ENCODE measurements at regions not wholly inside any gene's neighbourhood (a gene's known extent, or its start where the extent isn't known, plus 50 kb on each side); places are given as distances from the start of the nearest gene placed in this dataset.

DNA sequence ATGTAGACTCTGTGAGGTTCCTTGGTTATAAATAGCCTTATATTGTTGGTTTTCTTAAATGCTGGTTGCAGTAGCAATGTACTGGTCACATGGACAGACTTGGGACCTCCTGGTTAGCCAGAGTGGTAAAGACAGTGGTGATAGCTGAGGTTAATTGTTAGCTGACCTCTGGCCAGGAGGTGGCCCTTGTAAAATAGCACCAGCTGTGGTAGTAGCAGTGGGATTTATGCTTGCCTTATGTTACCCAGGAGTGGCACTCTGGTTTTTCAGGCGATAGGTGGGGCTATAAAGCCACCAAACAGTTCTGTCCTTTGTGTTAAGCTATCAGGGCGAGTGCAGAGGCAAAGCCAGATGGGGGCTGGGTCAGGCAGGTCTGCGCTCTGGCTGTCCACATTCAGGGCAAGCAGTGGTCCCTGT is 94.8 kb upstream of the SRD5A2 start:
- Mint-ChIP-seq H3K36me3 (peaks cover 16% of the 10 kb centered on the region), H3K27ac (no peak overlapping the region), H3K4me3 (no peak overlapping the region), H3K4me1 (no peaks in the 10 kb centered on the region), H3K9me3 (peaks cover 8% of the 10 kb centered on the region in 2 donors), H3K27me3 (ENCODE audit: low read depth in 2 of 2) (peaks cover 0 to 6% of the 10 kb centered on the region in 2 donors)
- ATAC-seq (no peak), DNase-seq (peak in 1 of 2 donors; percentile 5)
- WGBS (ENCODE audit: insufficient coverage): 64% methylated on average over 3 of the region's 3 CpGs
- Histone ChIP-seq H3K4me3 (ENCODE audit: low read length) (no peak overlapping the region), H3K9me3 (ENCODE audit: control insufficient read depth, insufficient read depth, low read length) (peaks cover 14% of the 10 kb centered on the region), H3K36me3 (ENCODE audit: control insufficient read depth, insufficient read depth, low read length) (no peaks in the 10 kb centered on the region), H3K27ac (ENCODE audit: low read length) (no peak overlapping the region), H3K27me3 (ENCODE audit: control insufficient read depth, insufficient read depth, low read length) (no peaks in the 10 kb centered on the region), H3K4me1 (ENCODE audit: control insufficient read depth, insufficient read depth, low read length) (no peaks in the 10 kb centered on the region)
- intact Hi-C loops (cut with micrococcal nuclease): no loop called here
- TF ChIP-seq, protein P1, sequence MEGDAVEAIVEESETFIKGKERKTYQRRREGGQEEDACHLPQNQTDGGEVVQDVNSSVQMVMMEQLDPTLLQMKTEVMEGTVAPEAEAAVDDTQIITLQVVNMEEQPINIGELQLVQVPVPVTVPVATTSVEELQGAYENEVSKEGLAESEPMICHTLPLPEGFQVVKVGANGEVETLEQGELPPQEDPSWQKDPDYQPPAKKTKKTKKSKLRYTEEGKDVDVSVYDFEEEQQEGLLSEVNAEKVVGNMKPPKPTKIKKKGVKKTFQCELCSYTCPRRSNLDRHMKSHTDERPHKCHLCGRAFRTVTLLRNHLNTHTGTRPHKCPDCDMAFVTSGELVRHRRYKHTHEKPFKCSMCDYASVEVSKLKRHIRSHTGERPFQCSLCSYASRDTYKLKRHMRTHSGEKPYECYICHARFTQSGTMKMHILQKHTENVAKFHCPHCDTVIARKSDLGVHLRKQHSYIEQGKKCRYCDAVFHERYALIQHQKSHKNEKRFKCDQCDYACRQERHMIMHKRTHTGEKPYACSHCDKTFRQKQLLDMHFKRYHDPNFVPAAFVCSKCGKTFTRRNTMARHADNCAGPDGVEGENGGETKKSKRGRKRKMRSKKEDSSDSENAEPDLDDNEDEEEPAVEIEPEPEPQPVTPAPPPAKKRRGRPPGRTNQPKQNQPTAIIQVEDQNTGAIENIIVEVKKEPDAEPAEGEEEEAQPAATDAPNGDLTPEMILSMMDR (IDR thresholded peaks at IDR 0.05): no peak

DNA sequence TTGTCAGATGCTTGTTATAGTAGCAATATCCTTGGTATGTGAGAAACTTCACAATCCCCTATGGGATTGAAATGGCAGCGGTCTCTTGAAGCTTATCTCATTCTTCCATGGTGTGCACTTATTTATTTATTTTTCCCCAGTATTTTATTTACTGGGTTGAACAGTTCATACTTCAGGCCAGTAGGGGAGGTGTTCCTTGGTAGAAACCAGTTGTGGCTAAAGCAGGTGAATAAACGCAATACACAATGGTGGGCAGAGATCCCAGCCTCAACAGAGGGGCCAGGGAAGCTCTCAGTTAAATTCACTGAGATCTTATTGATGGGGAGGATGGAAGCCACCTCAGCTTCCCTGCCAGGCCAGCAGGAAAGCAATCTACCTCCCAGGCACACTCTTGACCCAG is 93.7 kb upstream of the SRD5A2 start:
- Histone ChIP-seq H3K36me3 (ENCODE audit: control insufficient read depth, insufficient read depth, low read length) (no peaks in the 10 kb centered on the region), H3K27me3 (ENCODE audit: control insufficient read depth, insufficient read depth, low read length) (no peaks in the 10 kb centered on the region), H3K4me3 (ENCODE audit: low read length) (no peak overlapping the region), H3K9me3 (ENCODE audit: control insufficient read depth, insufficient read depth, low read length) (peaks cover 14% of the 10 kb centered on the region), H3K4me1 (ENCODE audit: control insufficient read depth, insufficient read depth, low read length) (no peaks in the 10 kb centered on the region), H3K27ac (ENCODE audit: low read length) (no peak overlapping the region)
- WGBS (ENCODE audit: insufficient coverage): 89% methylated on average over 1 of the region's 2 CpGs
- peaks cover 0 to 6% of the 10 kb centered on the region in 2 donors for H3K27me3 Mint-ChIP-seq (ENCODE audit: low read depth in 2 of 2)
- H3K27ac Mint-ChIP-seq: no peak overlapping the region
- ATAC-seq (no peak), DNase-seq (no peak)
- H3K9me3 Mint-ChIP-seq: peaks cover 8% of the 10 kb centered on the region in 2 donors
- peaks cover 16% of the 10 kb centered on the region for H3K36me3 Mint-ChIP-seq
- TF ChIP-seq, protein P1 (IDR thresholded peaks at IDR 0.05): no peak
- no peaks in the 10 kb centered on the region for H3K4me1 Mint-ChIP-seq
- no peak overlapping the region for H3K4me3 Mint-ChIP-seq
- intact Hi-C loops (cut with micrococcal nuclease): no loop called here

DNA sequence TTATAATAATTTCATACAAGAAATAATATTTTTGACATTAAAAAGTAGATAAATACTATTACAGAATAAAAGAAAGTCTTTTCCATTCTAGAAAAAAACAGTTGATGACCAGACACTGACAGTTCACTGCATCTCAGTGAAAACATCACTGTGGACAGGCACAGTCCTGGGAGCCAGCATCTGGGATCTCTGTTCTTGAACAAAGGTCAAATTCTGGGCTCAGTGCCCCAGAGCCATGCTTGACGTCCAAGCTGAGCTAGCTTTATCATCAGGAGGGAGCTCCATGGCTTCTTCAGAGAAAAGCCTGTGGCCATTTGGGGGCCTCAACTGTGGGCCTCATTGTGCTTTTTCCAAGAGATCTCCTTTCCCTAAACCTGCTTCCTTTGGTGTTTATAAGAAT is 86.1 kb upstream of the SRD5A2 start:
- H3K4me3 Mint-ChIP-seq: no peak overlapping the region
- H3K36me3 Mint-ChIP-seq: no peaks in the 10 kb centered on the region
- H3K9me3 Mint-ChIP-seq: peaks cover 0 to 4% of the 10 kb centered on the region in 2 donors
- Histone ChIP-seq H3K27ac (ENCODE audit: low read length) (no peak overlapping the region), H3K9me3 (ENCODE audit: control insufficient read depth, insufficient read depth, low read length) (no peaks in the 10 kb centered on the region), H3K36me3 (ENCODE audit: control insufficient read depth, insufficient read depth, low read length) (no peaks in the 10 kb centered on the region), H3K4me1 (ENCODE audit: control insufficient read depth, insufficient read depth, low read length) (no peaks in the 10 kb centered on the region), H3K4me3 (ENCODE audit: low read length) (no peak overlapping the region), H3K27me3 (ENCODE audit: control insufficient read depth, insufficient read depth, low read length) (no peaks in the 10 kb centered on the region)
- no peaks in the 10 kb centered on the region for H3K4me1 Mint-ChIP-seq
- H3K27ac Mint-ChIP-seq: no peak overlapping the region
- 78% methylated on average over 1 of the region's 1 CpG for WGBS (ENCODE audit: insufficient coverage)
- no peak for ATAC-seq
- intact Hi-C loops (cut with micrococcal nuclease): no loop called here
- DNase-seq: no peak
- H3K27me3 Mint-ChIP-seq (ENCODE audit: low read depth in 2 of 2): no peaks in the 10 kb centered on the region
- TF ChIP-seq, protein P1 (IDR thresholded peaks at IDR 0.05): no peak

DNA sequence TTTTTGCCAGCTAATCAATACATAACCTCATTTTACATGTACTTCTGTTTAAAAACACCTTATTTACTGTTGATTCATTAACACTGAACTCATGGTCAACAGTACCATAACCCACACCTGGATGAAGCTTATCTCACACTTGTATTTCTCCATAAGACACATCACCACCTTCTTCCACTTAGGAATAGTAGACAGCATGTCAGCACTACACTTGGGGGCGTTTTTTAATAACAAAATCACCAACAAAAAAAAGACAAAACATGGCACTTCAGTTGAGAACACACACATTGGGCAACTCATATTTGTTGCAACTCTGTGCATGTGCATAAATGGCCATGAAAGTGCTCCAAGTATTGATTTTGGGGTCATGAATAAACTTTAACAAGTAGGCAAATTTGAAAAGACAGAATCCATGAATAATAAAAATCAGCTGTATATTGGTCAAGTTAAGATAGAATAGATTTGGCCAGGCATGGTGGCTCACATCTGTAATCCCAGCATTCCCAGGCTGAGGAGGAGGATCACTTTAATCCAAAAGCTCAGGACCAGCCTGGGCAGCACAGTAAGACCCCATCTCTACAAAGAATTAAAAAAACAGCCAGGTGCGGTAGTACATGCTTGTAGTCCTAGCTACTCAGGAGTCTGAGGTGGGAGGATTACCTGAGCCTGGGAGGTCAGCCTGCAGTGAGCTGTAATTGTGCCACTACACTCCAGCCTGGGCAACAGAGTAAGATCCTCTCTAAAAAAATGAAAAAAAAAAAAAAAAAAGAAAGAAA is 84.4 kb upstream of the SRD5A2 start:
- Mint-ChIP-seq H3K4me1 (no peaks in the 10 kb centered on the region), H3K4me3 (no peak overlapping the region), H3K27me3 (ENCODE audit: low read depth in 2 of 2) (no peaks in the 10 kb centered on the region), H3K27ac (no peak overlapping the region), H3K36me3 (no peaks in the 10 kb centered on the region), H3K9me3 (no peaks in the 10 kb centered on the region)
- WGBS (ENCODE audit: insufficient coverage): 56% methylated on average over 1 of the region's 2 CpGs
- H3K27me3 ChIP-seq (ENCODE audit: control insufficient read depth, insufficient read depth, low read length): no peaks in the 10 kb centered on the region
- TF ChIP-seq, protein P1 (IDR thresholded peaks at IDR 0.05): no peak
- H3K36me3 ChIP-seq (ENCODE audit: control insufficient read depth, insufficient read depth, low read length): no peaks in the 10 kb centered on the region
- no peaks in the 10 kb centered on the region for H3K9me3 ChIP-seq (ENCODE audit: control insufficient read depth, insufficient read depth, low read length)
- H3K27ac ChIP-seq (ENCODE audit: low read length): no peak overlapping the region
- no peak for ATAC-seq
- DNase-seq: no peak
- intact Hi-C loops (cut with micrococcal nuclease): no loop called here
- H3K4me1 ChIP-seq (ENCODE audit: control insufficient read depth, insufficient read depth, low read length): no peaks in the 10 kb centered on the region
- no peak overlapping the region for H3K4me3 ChIP-seq (ENCODE audit: low read length)

All from natural killer cell (primary cell).